H1 (cell line): ENCODE measurements at regions not wholly inside any gene's neighbourhood (a gene's known extent, or its start where the extent isn't known, plus 50 kb on each side); places are given as distances from the start of the nearest gene placed in this dataset.

Experiments used
- CTCF ChIA-PET: fragments of 300-600 bp; sonication (Branson Sonifier 250); formaldehyde crosslinking; loops from one replicate; lab custom pipeline; 2021; ENCODE audit not compliant: partially characterized antibody; lab: Charles Lee
- POLR2A ChIA-PET: fragments of 300-600 bp; sonication (Branson Sonifier 250); formaldehyde crosslinking; loops from one replicate; lab custom pipeline; 2021; ENCODE audit warnings: inconsistent platforms; ENCODE audit not compliant: partially characterized antibody; lab: Charles Lee
- DNase-seq, 2 experiments: peaks; one replicate each; pipeline versions ENCODE4 v3.0.0 to v3.0.0-alpha.2; 2010 to 2022; ENCODE audit warnings: low spot score in 2 of 2, low read depth in 1 of 2, mixed read lengths in 1 of 2
- FAIRE-seq: peaks from 2 replicates; lab custom pipeline; 2011; peaks lifted over from hg19 to GRCh38; lab: Jason Lieb, UNC
- H2AFZ ChIP-seq: 2 replicates; pipeline ENCODE4 v1.8.1; 2012; ENCODE audit warnings: low read length, inconsistent platforms
- H2AK5ac ChIP-seq: 2 replicates; pipeline ENCODE4 v1.6.1; 2013; ENCODE audit warnings: low read depth, low read length
- H2BK120ac ChIP-seq: replicated peaks from 2 replicates; pipeline ENCODE3; 2013; ENCODE audit warnings: low read depth, low read length, inconsistent platforms
- H2BK12ac ChIP-seq: 2 replicates; pipeline ENCODE4 v1.6.1; 2013; ENCODE audit warnings: low read depth, low read length
- H2BK15ac ChIP-seq: 2 replicates; pipeline ENCODE4 v1.6.1; 2013; ENCODE audit warnings: low read length
- H2BK20ac ChIP-seq: 2 replicates; pipeline ENCODE4 v1.6.1; 2013; ENCODE audit warnings: low read length
- H2BK5ac ChIP-seq: 2 replicates; pipeline ENCODE4 v1.6.1; 2013; ENCODE audit warnings: low read depth, low read length
- H3K14ac ChIP-seq: 2 replicates; pipeline ENCODE4 v1.6.1; 2013; ENCODE audit warnings: inconsistent platforms; ENCODE audit not compliant: insufficient read length
- H3K18ac ChIP-seq: 2 replicates; pipeline ENCODE4 v1.6.1; 2013; ENCODE audit warnings: low read length; ENCODE audit errors: extremely low read depth
- H3K23ac ChIP-seq: 2 replicates; pipeline ENCODE4 v1.6.1; 2013; ENCODE audit warnings: inconsistent platforms; ENCODE audit not compliant: insufficient read length
- H3K23me2 ChIP-seq: 2 replicates; pipeline ENCODE4 v1.6.1; 2013; ENCODE audit warnings: low read depth, low read length
- H3K27ac ChIP-seq: 2 replicates; pipeline ENCODE4 v1.6.1; 2011; ENCODE audit warnings: low read depth, low read length, inconsistent platforms
- H3K27me3 ChIP-seq, 4 experiments: replicated peaks in 1 of 4; 1 replicate in 1 of 4; 2 replicates in 3 of 4; pipeline versions ENCODE4 v1.6.1 to v1.8.1; 2011 to 2013; ENCODE audit warnings: low read length in 3 of 4, mild to moderate bottlenecking in 3 of 4, inconsistent platforms in 2 of 4, mixed read lengths in 2 of 4, moderate library complexity in 1 of 4; ENCODE audit not compliant: control insufficient read depth in 3 of 4, insufficient read depth in 3 of 4; ENCODE audit errors: extremely low read depth in 1 of 4
- H3K36me3 ChIP-seq, 4 experiments: 2 replicates each; pipeline versions ENCODE4 v1.6.1 to v1.8.1; 2011 to 2013; ENCODE audit warnings: mild to moderate bottlenecking in 4 of 4, low read length in 3 of 4, moderate library complexity in 2 of 4, control low read depth in 1 of 4, inconsistent platforms in 1 of 4; ENCODE audit not compliant: insufficient read depth in 4 of 4, control insufficient read depth in 2 of 4
- H3K4ac ChIP-seq: replicated peaks from 2 replicates; pipeline ENCODE3; 2013; ENCODE audit warnings: low read length, low read depth, mixed read lengths, inconsistent platforms; ENCODE audit not compliant: insufficient read length
- H3K4me1 ChIP-seq, 4 experiments: replicated peaks in 1 of 4; 1 replicate in 1 of 4; 2 replicates in 3 of 4; pipeline versions ENCODE4 v1.6.1 to v1.8.1; 2011 to 2013; ENCODE audit warnings: low read length in 3 of 4, inconsistent platforms in 2 of 4, mixed read lengths in 1 of 4; ENCODE audit not compliant: insufficient read depth in 4 of 4, control insufficient read depth in 3 of 4
- H3K4me2 ChIP-seq, 2 experiments: 2 replicates each; pipeline versions ENCODE4 v1.6.1 to v1.8.1; 2011 to 2013; ENCODE audit warnings: low read depth in 2 of 2, low read length in 2 of 2, control low read depth in 1 of 2, inconsistent platforms in 1 of 2, mild to moderate bottlenecking in 1 of 2; ENCODE audit not compliant: insufficient read depth in 1 of 2
- H3K4me3 ChIP-seq, 4 experiments: fragments of 200-600, 300-600 bp in 1 of 4; sonication (generic), shearing (Covaris generic), sonication (Bioruptor Twin) in 1 of 4; 2 replicates each; pipeline versions ENCODE4 v1.5.1 to v1.8.1; 2011 to 2016; ENCODE audit warnings: low read length in 4 of 4, low read depth in 3 of 4, control low read depth in 2 of 4, inconsistent platforms in 2 of 4, mild to moderate bottlenecking in 2 of 4, mixed read lengths in 1 of 4, moderate library complexity in 1 of 4; ENCODE audit not compliant: insufficient read depth in 2 of 4; ENCODE audit errors: extremely low read depth in 1 of 4
- H3K56ac ChIP-seq: replicated peaks from 2 replicates; pipeline ENCODE3; 2013; ENCODE audit warnings: low read depth, mild to moderate bottlenecking, mixed read lengths, low read length, inconsistent platforms; ENCODE audit not compliant: insufficient read length
- H3K79me1 ChIP-seq: 2 replicates; pipeline ENCODE4 v1.6.1; 2013; ENCODE audit warnings: low read depth, low read length, control low read depth
- H3K79me2 ChIP-seq, 2 experiments: 2 replicates each; pipeline versions ENCODE4 v1.6.1 to v1.8.1; 2012 to 2013; ENCODE audit warnings: low read length in 2 of 2, mild to moderate bottlenecking in 2 of 2, inconsistent platforms in 1 of 2; ENCODE audit not compliant: insufficient read depth in 2 of 2, control insufficient read depth in 1 of 2
- H3K9ac ChIP-seq, 4 experiments: replicated peaks in 1 of 4; 1 replicate in 1 of 4; 2 replicates in 3 of 4; pipeline versions ENCODE4 v1.6.1 to v1.8.1; 2011 to 2013; ENCODE audit warnings: low read depth in 3 of 4, low read length in 3 of 4, control low read depth in 2 of 4, mild to moderate bottlenecking in 2 of 4, moderate library complexity in 2 of 4, inconsistent platforms in 1 of 4; ENCODE audit errors: extremely low read depth in 1 of 4
- H3K9me3 ChIP-seq, 2 experiments: 2 replicates each; pipeline versions ENCODE4 v1.6.1 to v1.8.1; 2012 to 2013; ENCODE audit warnings: mild to moderate bottlenecking in 2 of 2, moderate library complexity in 2 of 2, control low read depth in 1 of 2, inconsistent platforms in 1 of 2, low read depth in 1 of 2, low read length in 1 of 2, mixed read lengths in 1 of 2; ENCODE audit not compliant: insufficient read depth in 2 of 2
- H4K20me1 ChIP-seq, 2 experiments: replicated peaks in 1 of 2; 2 replicates each; pipeline versions ENCODE3 to v1.8.1; 2011 to 2013; ENCODE audit warnings: inconsistent platforms in 2 of 2, low read length in 2 of 2, mild to moderate bottlenecking in 1 of 2; ENCODE audit not compliant: insufficient read depth in 2 of 2, control insufficient read depth in 1 of 2
- H4K5ac ChIP-seq: 2 replicates; pipeline ENCODE4 v1.6.1; 2013; ENCODE audit warnings: low read length, low read depth, mixed read lengths, inconsistent platforms; ENCODE audit not compliant: insufficient read length
- H4K8ac ChIP-seq: 2 replicates; pipeline ENCODE4 v1.8.0; 2013; ENCODE audit warnings: mild to moderate bottlenecking, moderate library complexity, low read length, inconsistent platforms; ENCODE audit not compliant: insufficient read depth; ENCODE audit errors: extremely low read depth
- H4K91ac ChIP-seq: replicated peaks from 2 replicates; pipeline ENCODE3; 2013; ENCODE audit warnings: low read length, mixed read lengths, inconsistent platforms; ENCODE audit not compliant: insufficient read length
- ATF2 ChIP-seq: IDR thresholded peaks from 2 replicates; pipeline ENCODE4 v1.6.1; 2012; ENCODE audit warnings: low read length, inconsistent platforms
- BACH1 ChIP-seq: IDR thresholded peaks from 2 replicates; pipeline ENCODE4 v1.6.1; 2012; ENCODE audit warnings: low read length, improper control_type of control experiment
- E2F6 ChIP-seq: IDR thresholded peaks from 2 replicates; pipeline ENCODE4 v1.6.1; 2012; ENCODE audit warnings: inconsistent platforms
- EZH2 ChIP-seq: fragments of 200-600 bp; sonication (generic); IDR thresholded peaks from 2 replicates; pipeline ENCODE4 v1.7.1; 2012; ENCODE audit warnings: low read depth, mild to moderate bottlenecking, moderate library complexity, low read length, inconsistent platforms; ENCODE audit not compliant: severe bottlenecking
- JUN ChIP-seq: IDR thresholded peaks from 2 replicates; pipeline ENCODE4 v1.6.1; 2011; ENCODE audit warnings: low read depth, mild to moderate bottlenecking, improper control_type of control experiment, low read length
- SIX5 ChIP-seq: IDR thresholded peaks from 2 replicates; pipeline ENCODE4 v1.6.1; 2011; ENCODE audit warnings: mild to moderate bottlenecking, low read depth, low read length
- SP1 ChIP-seq: IDR thresholded peaks from 2 replicates; pipeline ENCODE4 v1.6.1; 2011; ENCODE audit warnings: low read depth, low read length
- SP2 ChIP-seq: IDR thresholded peaks from 2 replicates; pipeline ENCODE4 v1.6.1; 2012; ENCODE audit warnings: mild to moderate bottlenecking, low read length, inconsistent platforms
- TAF1 ChIP-seq: IDR thresholded peaks from 2 replicates; pipeline ENCODE4 v1.6.1; 2011; ENCODE audit warnings: mild to moderate bottlenecking, low read depth, low read length
- WGBS, 2 experiments: shearing (Covaris generic) in 1 of 2; methylation state at CpG; one replicate each; pipeline versions ENCODE4 v1.1.6 to v1.1.7; 2013 to 2015; ENCODE audit warnings: low lambda C conversion rate in 2 of 2, mixed read lengths in 2 of 2, inconsistent platforms in 1 of 2, low coverage in 1 of 2, missing lambda C conversion rate in 1 of 2; ENCODE audit not compliant: insufficient replicate concordance in 2 of 2, insufficient coverage in 1 of 2, insufficient read length in 1 of 2; ENCODE audit errors: extremely low coverage in 1 of 2, missing lambda C conversion rate in 1 of 2; 5-methylcytosine and 5-hydroxymethylcytosine counted together

- Histone ChIP-seq H4K5ac (no peak overlapping the region), H3K79me2 (no peaks in the 10 kb centered on the region), H2BK20ac (no peak overlapping the region), H3K36me3 (no peaks in the 10 kb centered on the region), H3K4me3 (no peak overlapping the region), H2BK5ac (no peak overlapping the region), H3K9me3 (no peaks in the 10 kb centered on the region), H3K9ac (no peak overlapping the region), H2BK120ac (no peak overlapping the region), H2BK15ac (no peak overlapping the region), H2BK12ac (no peak overlapping the region), H3K27me3 (no peaks in the 10 kb centered on the region), H3K4me2 (no peak overlapping the region), H3K27ac (no peak overlapping the region), H3K18ac (no peak overlapping the region), H4K91ac (no peak overlapping the region), H3K14ac (no peak overlapping the region), H4K20me1 (no peaks in the 10 kb centered on the region), H2AK5ac (no peak overlapping the region), H3K4me1 (no peaks in the 10 kb centered on the region), H3K23ac (no peak overlapping the region), H2AFZ (no peak overlapping the region), H3K56ac (no peak overlapping the region), H4K8ac (no peak overlapping the region), H3K23me2 (no peaks in the 10 kb centered on the region), H3K4ac (no peak overlapping the region), H3K79me1 (no peaks in the 10 kb centered on the region)
- ChIA-PET CTCF (no interaction called here), POLR2A (no interaction called here)
- FAIRE-seq (no peak), DNase-seq (no peak)
- 76% methylated on average over 2 of the region's 2 CpGs; no CpG with 5 or more reads in 1 of the 2 experiments for WGBS, 2 experiments
- TF ChIP-seq E2F6 (no peak), ATF2 (no peak), JUN (no peak), SP2 (no peak), EZH2 (no peak), SIX5 (no peak), SP1 (no peak), BACH1 (no peak), TAF1 (no peak)
These were observed 159.4 kb upstream of the AR start for GRCh38 chrX:67384403-67384802.
